ENCODE measurements at regions not wholly inside any gene's neighbourhood (a gene's known extent, or its start where the extent isn't known, plus 50 kb on each side); places are given as distances from the start of the nearest gene placed in this dataset.

DNA sequence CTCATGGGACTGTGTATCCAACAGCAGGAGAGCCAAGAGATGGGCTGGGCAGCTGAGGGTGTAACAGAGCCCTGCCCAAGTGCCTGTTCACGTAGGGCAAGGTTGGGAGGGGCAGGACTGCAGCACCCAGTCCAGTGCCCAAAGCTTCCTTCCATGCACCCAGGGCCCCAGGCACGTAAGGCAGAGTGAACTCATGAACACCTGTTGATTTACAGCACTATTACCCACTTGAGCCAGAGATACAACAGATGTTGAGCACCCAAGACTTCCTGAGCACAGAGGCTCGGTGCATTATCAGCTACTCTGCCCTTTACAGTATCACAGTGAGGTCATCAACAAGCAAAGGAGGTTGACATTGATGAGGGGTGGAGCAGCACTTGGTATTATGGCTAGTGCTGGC, 50.2 kb upstream of the FHL2 start:
- TF ChIP-seq, protein P1, sequence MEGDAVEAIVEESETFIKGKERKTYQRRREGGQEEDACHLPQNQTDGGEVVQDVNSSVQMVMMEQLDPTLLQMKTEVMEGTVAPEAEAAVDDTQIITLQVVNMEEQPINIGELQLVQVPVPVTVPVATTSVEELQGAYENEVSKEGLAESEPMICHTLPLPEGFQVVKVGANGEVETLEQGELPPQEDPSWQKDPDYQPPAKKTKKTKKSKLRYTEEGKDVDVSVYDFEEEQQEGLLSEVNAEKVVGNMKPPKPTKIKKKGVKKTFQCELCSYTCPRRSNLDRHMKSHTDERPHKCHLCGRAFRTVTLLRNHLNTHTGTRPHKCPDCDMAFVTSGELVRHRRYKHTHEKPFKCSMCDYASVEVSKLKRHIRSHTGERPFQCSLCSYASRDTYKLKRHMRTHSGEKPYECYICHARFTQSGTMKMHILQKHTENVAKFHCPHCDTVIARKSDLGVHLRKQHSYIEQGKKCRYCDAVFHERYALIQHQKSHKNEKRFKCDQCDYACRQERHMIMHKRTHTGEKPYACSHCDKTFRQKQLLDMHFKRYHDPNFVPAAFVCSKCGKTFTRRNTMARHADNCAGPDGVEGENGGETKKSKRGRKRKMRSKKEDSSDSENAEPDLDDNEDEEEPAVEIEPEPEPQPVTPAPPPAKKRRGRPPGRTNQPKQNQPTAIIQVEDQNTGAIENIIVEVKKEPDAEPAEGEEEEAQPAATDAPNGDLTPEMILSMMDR (conservative IDR thresholded peaks at IDR 0.05; ENCODE audit: low read depth, low read length): no peak
- DNase-seq (ENCODE audit: low read depth): no peak
- H3K4me3 ChIP-seq (ENCODE audit: low read depth, low read length): no peak overlapping the region
